H9 (cell line): ENCODE measurements at regions not wholly inside any gene's neighbourhood (a gene's known extent, or its start where the extent isn't known, plus 50 kb on each side); places are given as distances from the start of the nearest gene placed in this dataset.

ENCODE experiments used
- DNase-seq: peaks from one replicate; pipeline ENCODE4 v3.0.0-alpha.2; 2017
- H2AFZ ChIP-seq: one replicate; pipeline ENCODE4 v1.6.1; 2013; ENCODE audit warnings: mild to moderate bottlenecking, low read length, control low read depth, moderate library complexity
- H2AK5ac ChIP-seq: 2 replicates; pipeline ENCODE4 v1.6.1; 2013; ENCODE audit warnings: low read length, control low read depth, mixed read lengths; ENCODE audit not compliant: insufficient read length
- H2BK120ac ChIP-seq: one replicate; pipeline ENCODE4 v1.6.1; 2013; ENCODE audit warnings: low read depth, mild to moderate bottlenecking, low read length, control low read depth, inconsistent platforms; ENCODE audit not compliant: poor library complexity, severe bottlenecking
- H2BK12ac ChIP-seq: 2 replicates; pipeline ENCODE4 v1.6.1; 2013; ENCODE audit warnings: low read length, control low read depth, mixed read lengths, low read depth; ENCODE audit not compliant: insufficient read length
- H2BK15ac ChIP-seq: 2 replicates; pipeline ENCODE4 v1.6.1; 2013; ENCODE audit warnings: low read depth, low read length, control low read depth
- H2BK20ac ChIP-seq: one replicate; pipeline ENCODE4 v1.6.1; 2013; ENCODE audit warnings: low read depth, mild to moderate bottlenecking, low read length, control low read depth, inconsistent platforms; ENCODE audit not compliant: poor library complexity, severe bottlenecking
- H2BK5ac ChIP-seq: 2 replicates; pipeline ENCODE4 v1.6.1; 2013; ENCODE audit warnings: low read length, control low read depth, mixed read lengths; ENCODE audit not compliant: insufficient read length
- H3K14ac ChIP-seq: 2 replicates; pipeline ENCODE4 v1.6.1; 2013; ENCODE audit warnings: low read length, control low read depth; ENCODE audit not compliant: insufficient read depth
- H3K18ac ChIP-seq: 2 replicates; pipeline ENCODE4 v1.6.1; 2013; ENCODE audit warnings: low read depth, mild to moderate bottlenecking, mixed read lengths, low read length, control low read depth; ENCODE audit not compliant: insufficient read length
- H3K23ac ChIP-seq: 2 replicates; pipeline ENCODE4 v1.6.1; 2013; ENCODE audit warnings: low read length, control low read depth, mixed read lengths, low read depth; ENCODE audit not compliant: insufficient read length
- H3K23me2 ChIP-seq: 2 replicates; pipeline ENCODE4 v1.6.1; 2013; ENCODE audit warnings: low read depth, mild to moderate bottlenecking, mixed read lengths, low read length, control low read depth; ENCODE audit not compliant: insufficient read length, poor library complexity, severe bottlenecking
- H3K27ac ChIP-seq: 2 replicates; pipeline ENCODE4 v1.5.1; 2013; ENCODE audit warnings: low read length, control low read depth, mixed read lengths, low read depth; ENCODE audit not compliant: insufficient read length
- H3K27me3 ChIP-seq: 2 replicates; pipeline ENCODE4 v1.6.1; 2013; ENCODE audit warnings: low read length, control low read depth, inconsistent platforms; ENCODE audit not compliant: insufficient read depth
- H3K4ac ChIP-seq: 2 replicates; pipeline ENCODE4 v1.6.1; 2013; ENCODE audit warnings: low read depth, mild to moderate bottlenecking, control low read depth, inconsistent platforms, low read length, moderate library complexity
- H3K4me1 ChIP-seq: 2 replicates; pipeline ENCODE4 v1.6.1; 2013; ENCODE audit warnings: low read length, control low read depth, inconsistent platforms; ENCODE audit not compliant: insufficient read depth
- H3K4me2 ChIP-seq: 2 replicates; pipeline ENCODE4 v1.6.1; 2013; ENCODE audit warnings: low read length, control low read depth, mixed read lengths; ENCODE audit not compliant: insufficient read length, insufficient read depth
- H3K56ac ChIP-seq: 2 replicates; pipeline ENCODE4 v1.6.1; 2013; ENCODE audit warnings: low read depth, mild to moderate bottlenecking, mixed read lengths, low read length, control low read depth; ENCODE audit not compliant: insufficient read length
- H3K79me1 ChIP-seq: 2 replicates; pipeline ENCODE4 v1.6.1; 2013; ENCODE audit warnings: low read depth, mild to moderate bottlenecking, moderate library complexity, low read length, control low read depth, inconsistent platforms; ENCODE audit not compliant: insufficient read depth, poor library complexity, severe bottlenecking
- H3K79me2 ChIP-seq: 2 replicates; pipeline ENCODE4 v1.6.1; 2013; ENCODE audit warnings: low read length, control low read depth, inconsistent platforms; ENCODE audit not compliant: insufficient read depth
- H3K9ac ChIP-seq: 2 replicates; pipeline ENCODE4 v1.6.1; 2013; ENCODE audit warnings: low read length, control low read depth, mixed read lengths; ENCODE audit not compliant: insufficient read length; ENCODE audit errors: extremely low read depth
- H3K9me3 ChIP-seq: one replicate; pipeline ENCODE4 v1.6.1; 2013; ENCODE audit warnings: low read depth, low read length, inconsistent platforms; ENCODE audit not compliant: control insufficient read depth
- H3T11ph ChIP-seq: one replicate; pipeline ENCODE4 v1.6.1; 2013; ENCODE audit warnings: mild to moderate bottlenecking, low read length, control low read depth, inconsistent platforms
- H4K20me1 ChIP-seq: one replicate; pipeline ENCODE4 v1.6.1; 2013; ENCODE audit not compliant: control insufficient read depth, insufficient read length, insufficient read depth
- H4K5ac ChIP-seq: 2 replicates; pipeline ENCODE4 v1.6.1; 2013; ENCODE audit warnings: low read depth, mild to moderate bottlenecking, mixed read lengths, low read length, control low read depth; ENCODE audit not compliant: insufficient read length
- H4K8ac ChIP-seq: replicated peaks from 2 replicates; pipeline ENCODE4 v1.6.1; 2013; ENCODE audit warnings: low read length, control low read depth, mixed read lengths, low read depth; ENCODE audit not compliant: insufficient read length
- H4K91ac ChIP-seq: 2 replicates; pipeline ENCODE4 v1.6.1; 2013; ENCODE audit warnings: low read depth, mild to moderate bottlenecking, moderate library complexity, mixed read lengths, low read length, control low read depth; ENCODE audit not compliant: insufficient read length
- H3K27ac Mint-ChIP-seq, 3 experiments: 2 replicates in 2 of 3; 3 replicates in 1 of 3; pipeline ENCODE4 v1.8.0; 2020 to 2021; ENCODE audit warnings: mixed read lengths in 3 of 3, mild to moderate bottlenecking in 1 of 3, moderate library complexity in 1 of 3
- H3K27me3 Mint-ChIP-seq: 2 replicates; pipeline ENCODE4 v1.8.0; 2021; ENCODE audit warnings: low read depth, mild to moderate bottlenecking, moderate library complexity, mixed read lengths
- H3K36me3 Mint-ChIP-seq, 3 experiments: 2 replicates in 2 of 3; 3 replicates in 1 of 3; pipeline ENCODE4 v1.8.0; 2020 to 2021; ENCODE audit warnings: low read depth in 3 of 3, mixed read lengths in 3 of 3; ENCODE audit not compliant: insufficient read depth in 1 of 3
- H3K4me1 Mint-ChIP-seq, 2 experiments: 2 replicates each; pipeline ENCODE4 v1.8.0; 2020; ENCODE audit warnings: mixed read lengths in 2 of 2
- H3K4me3 Mint-ChIP-seq, 2 experiments: 2 replicates in 1 of 2; 3 replicates in 1 of 2; pipeline ENCODE4 v1.8.0; 2020 to 2021; ENCODE audit warnings: mild to moderate bottlenecking in 2 of 2, mixed read lengths in 2 of 2, moderate library complexity in 1 of 2
- H3K9me3 Mint-ChIP-seq, 2 experiments: 2 replicates in 1 of 2; 3 replicates in 1 of 2; pipeline ENCODE4 v1.8.0; 2020; ENCODE audit warnings: mild to moderate bottlenecking in 2 of 2, mixed read lengths in 2 of 2, moderate library complexity in 1 of 2
- CTCF ChIP-seq: fragments of 200-600 bp; sonication (generic); conservative IDR thresholded peaks from 3 replicates; pipeline ENCODE4 v1.8.0; 2021; ENCODE audit warnings: antibody characterized with exemption, mild to moderate bottlenecking
- WGBS: extraction: QIAGEN DNeasy Blood & Tissue Kit; methylation state at CpG from one replicate; pipeline ENCODE4 v1.1.7; 2013; ENCODE audit warnings: missing lambda C conversion rate, low lambda C conversion rate, mixed read lengths; ENCODE audit not compliant: insufficient read length; ENCODE audit errors: extremely low coverage; 5-methylcytosine and 5-hydroxymethylcytosine counted together

- H2AK5ac ChIP-seq: no peak overlapping the region
- Mint-ChIP-seq H3K36me3 (peaks cover 0 to 22% (median 3%) of the 10 kb centered on the region in 3 experiments; a peak in 3 of 7 replicates), H3K27me3 (no peaks in the 10 kb centered on the region), H3K27ac (no peak overlapping the region), H3K9me3 (peaks cover 5 to 10% of the 10 kb centered on the region in 2 experiments; a peak in 3 of 5 replicates), H3K4me1 (peaks cover 3 to 6% of the 10 kb centered on the region in 2 experiments; a peak in 3 of 4 replicates), H3K4me3 (no peak overlapping the region)
- H3K4ac ChIP-seq: no peak overlapping the region
- no peaks in the 10 kb centered on the region for H3K23me2 ChIP-seq
- H4K20me1 ChIP-seq: no peaks in the 10 kb centered on the region
- no peak overlapping the region for H4K5ac ChIP-seq
- H4K91ac ChIP-seq: no peak overlapping the region
- no peak overlapping the region for H3K9ac ChIP-seq
- no peak overlapping the region for H4K8ac ChIP-seq
- H2BK20ac ChIP-seq: no peak overlapping the region
- H3K79me1 ChIP-seq: no peaks in the 10 kb centered on the region
- no peak overlapping the region for H2BK15ac ChIP-seq
- no peak overlapping the region for H3T11ph ChIP-seq
- H3K4me1 ChIP-seq: no peaks in the 10 kb centered on the region
- H3K9me3 ChIP-seq: no peaks in the 10 kb centered on the region
- H3K27me3 ChIP-seq: no peaks in the 10 kb centered on the region
- no peak overlapping the region for H2BK5ac ChIP-seq
- no peak overlapping the region for H2BK12ac ChIP-seq
- no peak overlapping the region for H3K14ac ChIP-seq
- DNase-seq: no peak
- H3K79me2 ChIP-seq: no peaks in the 10 kb centered on the region
- H3K18ac ChIP-seq: no peak overlapping the region
- H2BK120ac ChIP-seq: no peak overlapping the region
- no peak overlapping the region for H3K4me2 ChIP-seq
- TF ChIP-seq CTCF: no peak
- no CpG with 5 or more reads among the region's 1 CpG for WGBS
- no peak overlapping the region for H3K27ac ChIP-seq
- no peak overlapping the region for H2AFZ ChIP-seq
- no peak overlapping the region for H3K56ac ChIP-seq
- H3K23ac ChIP-seq: no peak overlapping the region
Measured at GRCh38 chr3:86249833-86250232, 741.1 kb downstream of the VGLL3 start.
